ENCODE measurements at regions not wholly inside any gene's neighbourhood (a gene's known extent, or its start where the extent isn't known, plus 50 kb on each side); places are given as distances from the start of the nearest gene placed in this dataset.

DNA sequence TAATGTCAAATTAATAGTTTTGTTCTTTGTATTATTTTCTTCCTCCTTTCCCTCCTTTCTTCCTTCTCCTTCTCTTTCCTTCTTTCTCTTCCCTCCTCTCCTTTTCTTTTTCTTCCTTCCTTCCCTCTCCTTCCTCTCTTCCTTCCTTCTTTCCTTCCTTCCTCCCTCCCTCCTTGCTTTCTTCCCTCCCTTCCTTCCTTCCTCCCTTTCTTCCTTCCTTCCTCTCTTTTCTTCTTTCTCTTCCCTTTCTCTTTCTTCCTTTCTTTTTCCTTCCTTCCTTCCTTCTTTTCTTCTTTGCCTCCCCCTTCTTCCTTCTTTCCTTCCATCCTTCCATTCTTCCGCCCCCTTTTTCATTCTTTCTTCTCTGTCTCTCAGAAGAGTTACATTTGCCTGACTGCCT, 518.2 kb upstream of the ID4 start:
- TF ChIP-seq, protein P1, sequence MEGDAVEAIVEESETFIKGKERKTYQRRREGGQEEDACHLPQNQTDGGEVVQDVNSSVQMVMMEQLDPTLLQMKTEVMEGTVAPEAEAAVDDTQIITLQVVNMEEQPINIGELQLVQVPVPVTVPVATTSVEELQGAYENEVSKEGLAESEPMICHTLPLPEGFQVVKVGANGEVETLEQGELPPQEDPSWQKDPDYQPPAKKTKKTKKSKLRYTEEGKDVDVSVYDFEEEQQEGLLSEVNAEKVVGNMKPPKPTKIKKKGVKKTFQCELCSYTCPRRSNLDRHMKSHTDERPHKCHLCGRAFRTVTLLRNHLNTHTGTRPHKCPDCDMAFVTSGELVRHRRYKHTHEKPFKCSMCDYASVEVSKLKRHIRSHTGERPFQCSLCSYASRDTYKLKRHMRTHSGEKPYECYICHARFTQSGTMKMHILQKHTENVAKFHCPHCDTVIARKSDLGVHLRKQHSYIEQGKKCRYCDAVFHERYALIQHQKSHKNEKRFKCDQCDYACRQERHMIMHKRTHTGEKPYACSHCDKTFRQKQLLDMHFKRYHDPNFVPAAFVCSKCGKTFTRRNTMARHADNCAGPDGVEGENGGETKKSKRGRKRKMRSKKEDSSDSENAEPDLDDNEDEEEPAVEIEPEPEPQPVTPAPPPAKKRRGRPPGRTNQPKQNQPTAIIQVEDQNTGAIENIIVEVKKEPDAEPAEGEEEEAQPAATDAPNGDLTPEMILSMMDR (IDR thresholded peaks at IDR 0.05; ENCODE audit: extremely low read depth in 1 of 2, insufficient read depth in 1 of 2, low read depth in 1 of 2, low read length in 2 of 2), result no peak
- TF ChIP-seq EZH2 (IDR thresholded peaks at IDR 0.05; ENCODE audit: borderline replicate concordance, low read depth, low read length, severe bottlenecking) (no peak), JUN (IDR thresholded peaks at IDR 0.05; ENCODE audit: borderline replicate concordance, insufficient read depth, insufficient read length, low read depth) (no peak), POLR2A (IDR thresholded peaks at IDR 0.05; ENCODE audit: low read depth, low read length) (no peak), POLR2AphosphoS5 (IDR thresholded peaks at IDR 0.05; ENCODE audit: insufficient read depth, low read depth, low read length) (no peak), MYC (IDR thresholded peaks at IDR 0.05; ENCODE audit: low read depth, low read length) (no peak)

Data from endothelial cell of umbilical vein (primary cell).